ENCODE measurements at regions not wholly inside any gene's neighbourhood (a gene's known extent, or its start where the extent isn't known, plus 50 kb on each side); places are given as distances from the start of the nearest gene placed in this dataset.

GRCh38 chr13:62067821-62068220, 652.2 kb upstream of the PCDH20 start:
- Histone ChIP-seq H3K4me3 (no peak overlapping the region), H3K9me3 (no peaks in the 10 kb centered on the region), H3K4me1 (ENCODE audit: control insufficient read depth in 1 of 2, low read depth in 2 of 2) (no peaks in the 10 kb centered on the region), H3K36me3 (no peaks in the 10 kb centered on the region), H3K27me3 (replicated peaks; ENCODE audit: insufficient read depth) (no peaks in the 10 kb centered on the region), H3K27ac (no peak overlapping the region)
- ATAC-seq (ENCODE audit: insufficient number of reproducible peaks, low FRiP score, low read depth) (no peak), DNase-seq (ENCODE audit: low spot score) (no peak)
- TF ChIP-seq CTCF (IDR thresholded peaks at IDR 0.05) = no peak

GRCh38 chr13:62065016-62065415, 649.4 kb upstream of the PCDH20 start:
- H3K4me3 ChIP-seq = no peak overlapping the region
- DNase-seq (ENCODE audit: low spot score) (no peak), ATAC-seq (ENCODE audit: insufficient number of reproducible peaks, low FRiP score, low read depth) (no peak)
- no peak for TF ChIP-seq CTCF (IDR thresholded peaks at IDR 0.05)
- no peak overlapping the region for H3K27ac ChIP-seq
- no peaks in the 10 kb centered on the region for H3K9me3 ChIP-seq
- H3K27me3 ChIP-seq (replicated peaks; ENCODE audit: insufficient read depth) = no peaks in the 10 kb centered on the region
- H3K4me1 ChIP-seq (ENCODE audit: control insufficient read depth in 1 of 2, low read depth in 2 of 2) = no peaks in the 10 kb centered on the region
- no peaks in the 10 kb centered on the region for H3K36me3 ChIP-seq

- H3K9me3 ChIP-seq = no peaks in the 10 kb centered on the region
- ATAC-seq (ENCODE audit: insufficient number of reproducible peaks, low FRiP score, low read depth) (no peak), DNase-seq (ENCODE audit: low spot score) (no peak)
- H3K27ac ChIP-seq = no peak overlapping the region
- TF ChIP-seq CTCF (IDR thresholded peaks at IDR 0.05) = no peak
- no peaks in the 10 kb centered on the region for H3K36me3 ChIP-seq
- H3K4me1 ChIP-seq (ENCODE audit: control insufficient read depth in 1 of 2, low read depth in 2 of 2) = no peaks in the 10 kb centered on the region
- H3K4me3 ChIP-seq = no peak overlapping the region
- H3K27me3 ChIP-seq (replicated peaks; ENCODE audit: insufficient read depth) = no peaks in the 10 kb centered on the region
These were observed 646.1 kb upstream of the PCDH20 start for GRCh38 chr13:62061751-62062150.

GRCh38 chr13:62060570-62060969, 644.9 kb upstream of the PCDH20 start:
- no peaks in the 10 kb centered on the region for H3K4me1 ChIP-seq (ENCODE audit: control insufficient read depth in 1 of 2, low read depth in 2 of 2)
- no peak for TF ChIP-seq CTCF (IDR thresholded peaks at IDR 0.05)
- H3K27me3 ChIP-seq (replicated peaks; ENCODE audit: insufficient read depth) = no peaks in the 10 kb centered on the region
- no peak overlapping the region for H3K4me3 ChIP-seq
- no peak overlapping the region for H3K27ac ChIP-seq
- H3K36me3 ChIP-seq = no peaks in the 10 kb centered on the region
- H3K9me3 ChIP-seq = no peaks in the 10 kb centered on the region
- ATAC-seq (ENCODE audit: insufficient number of reproducible peaks, low FRiP score, low read depth) = no peak
- no peak for DNase-seq (ENCODE audit: low spot score)

- Histone ChIP-seq H3K9me3 (no peaks in the 10 kb centered on the region), H3K27ac (no peak overlapping the region), H3K36me3 (no peaks in the 10 kb centered on the region), H3K4me3 (no peak overlapping the region), H3K27me3 (replicated peaks; ENCODE audit: insufficient read depth) (no peaks in the 10 kb centered on the region), H3K4me1 (ENCODE audit: control insufficient read depth in 1 of 2, low read depth in 2 of 2) (no peaks in the 10 kb centered on the region)
- ATAC-seq (ENCODE audit: insufficient number of reproducible peaks, low FRiP score, low read depth) (no peak), DNase-seq (ENCODE audit: low spot score) (no peak)
- TF ChIP-seq CTCF (IDR thresholded peaks at IDR 0.05) = no peak
These were observed 641.6 kb upstream of the PCDH20 start for GRCh38 chr13:62057286-62057685.
